Erythroblast (primary cell): ENCODE measurements at regions not wholly inside any gene's neighbourhood (a gene's known extent, or its start where the extent isn't known, plus 50 kb on each side); places are given as distances from the start of the nearest gene placed in this dataset.

ENCODE experiments used
- GATA1 ChIP-seq: IDR thresholded peaks from 2 replicates; pipeline ENCODE4 v1.6.1; 2011; ENCODE audit warnings: low read depth, mild to moderate bottlenecking, control low read depth, low read length, moderate library complexity
- POLR2A ChIP-seq: IDR thresholded peaks from 2 replicates; pipeline ENCODE4 v1.6.1; 2011; ENCODE audit warnings: mild to moderate bottlenecking, low read length

GRCh38 chr10:60522617-60523016, 132.9 kb upstream of the ANK3 start:
- no peak for TF ChIP-seq POLR2A
- no peak for TF ChIP-seq GATA1
